Natural killer cell (primary cell): ENCODE measurements at regions not wholly inside any gene's neighbourhood (a gene's known extent, or its start where the extent isn't known, plus 50 kb on each side); places are given as distances from the start of the nearest gene placed in this dataset.

ENCODE experiments used
- ATAC-seq, 3 donors: fragments of 150-1000 bp in 2 of 3; fragments of 200-7000 bp in 1 of 3; cut with Tn5 transposase; 1 replicate in 1 of 3; 2 replicates in 2 of 3; pipeline ENCODE4 v1.10.0; 2021; ENCODE audit warnings: mild to moderate bottlenecking in 2 of 3, moderate library complexity in 2 of 3
- DNase-seq, 2 donors: peaks; one replicate each; pipeline versions ENCODE4 v3.0.0 to v3.0.0-alpha.2; 2013 to 2021; ENCODE audit warnings: mixed read lengths in 1 of 2
- H3K27ac ChIP-seq: one replicate; pipeline ENCODE4 v1.5.1; 2013; ENCODE audit warnings: mild to moderate bottlenecking, low read length
- H3K27me3 ChIP-seq: one replicate; pipeline ENCODE4 v1.6.1; 2013; ENCODE audit warnings: low read length; ENCODE audit not compliant: control insufficient read depth, insufficient read depth
- H3K36me3 ChIP-seq: one replicate; pipeline ENCODE4 v1.6.1; 2013; ENCODE audit warnings: low read length; ENCODE audit not compliant: control insufficient read depth, insufficient read depth
- H3K4me1 ChIP-seq: one replicate; pipeline ENCODE4 v1.6.1; 2013; ENCODE audit warnings: low read length; ENCODE audit not compliant: control insufficient read depth, insufficient read depth
- H3K4me3 ChIP-seq: one replicate; pipeline ENCODE4 v1.5.1; 2013; ENCODE audit warnings: low read length
- H3K9me3 ChIP-seq: one replicate; pipeline ENCODE4 v1.6.1; 2013; ENCODE audit warnings: low read length; ENCODE audit not compliant: control insufficient read depth, insufficient read depth
- H3K27ac Mint-ChIP-seq, 2 donors: one replicate each; pipeline ENCODE4 v1.8.0; 2022; ENCODE audit warnings: mild to moderate bottlenecking in 2 of 2, mixed read lengths in 2 of 2, moderate library complexity in 1 of 2
- H3K27me3 Mint-ChIP-seq, 2 donors: one replicate each; pipeline ENCODE4 v1.8.0; 2022; ENCODE audit warnings: low read depth in 2 of 2, mixed read lengths in 2 of 2
- H3K36me3 Mint-ChIP-seq: one replicate; pipeline ENCODE4 v1.8.0; 2022; ENCODE audit warnings: mixed read lengths
- H3K4me1 Mint-ChIP-seq, 2 donors: one replicate each; pipeline ENCODE4 v1.8.0; 2022; ENCODE audit warnings: mixed read lengths in 2 of 2
- H3K4me3 Mint-ChIP-seq: one replicate; pipeline ENCODE4 v1.8.0; 2022; ENCODE audit warnings: mild to moderate bottlenecking, moderate library complexity, mixed read lengths
- H3K9me3 Mint-ChIP-seq, 2 donors: one replicate each; pipeline ENCODE4 v1.8.0; 2022; ENCODE audit warnings: mixed read lengths in 2 of 2
- WGBS: methylation state at CpG from one replicate; pipeline ENCODE4 v1.1.7; 2013; ENCODE audit warnings: missing lambda C conversion rate; ENCODE audit not compliant: insufficient coverage; 5-methylcytosine and 5-hydroxymethylcytosine counted together
- intact Hi-C: fragments of 100-400 bp; cut with micrococcal nuclease; formaldehyde crosslinking; loops from one replicate; pipeline ENCODE4 v1.14.2; 2022
- TF ChIP-seq, protein P1 (sequence below): fragments of 200-600 bp; IDR thresholded peaks from one replicate; pipeline ENCODE4 v1.8.0; 2022; ENCODE audit warnings: antibody characterized with exemption

- H3K9me3 Mint-ChIP-seq, result no peaks in the 10 kb centered on the region
- no peak overlapping the region for H3K27ac ChIP-seq
These were observed 123.9 kb downstream of the IL20RB start for GRCh38 chr3:137081711-137082110.

GRCh38 chr3:137082763-137083162 is 125.0 kb downstream of the IL20RB start:
- H3K27ac Mint-ChIP-seq, result no peak overlapping the region
- no peak overlapping the region for H3K27ac ChIP-seq
- no peaks in the 10 kb centered on the region for H3K9me3 Mint-ChIP-seq
- DNase-seq (no peak), ATAC-seq (no peak)
- no peak overlapping the region for H3K4me3 Mint-ChIP-seq
- H3K36me3 ChIP-seq, result no peaks in the 10 kb centered on the region
- H3K9me3 ChIP-seq, result no peaks in the 10 kb centered on the region
- intact Hi-C loops, result no loop called here
- WGBS, result 93% methylated on average over 2 of the region's 2 CpGs
- H3K4me1 Mint-ChIP-seq, result no peaks in the 10 kb centered on the region
- H3K27me3 ChIP-seq, result no peaks in the 10 kb centered on the region
- peaks cover 26 to 34% of the 10 kb centered on the region in 2 donors for H3K27me3 Mint-ChIP-seq
- H3K4me1 ChIP-seq, result no peaks in the 10 kb centered on the region
- no peak overlapping the region for H3K4me3 ChIP-seq
- TF ChIP-seq, protein P1, sequence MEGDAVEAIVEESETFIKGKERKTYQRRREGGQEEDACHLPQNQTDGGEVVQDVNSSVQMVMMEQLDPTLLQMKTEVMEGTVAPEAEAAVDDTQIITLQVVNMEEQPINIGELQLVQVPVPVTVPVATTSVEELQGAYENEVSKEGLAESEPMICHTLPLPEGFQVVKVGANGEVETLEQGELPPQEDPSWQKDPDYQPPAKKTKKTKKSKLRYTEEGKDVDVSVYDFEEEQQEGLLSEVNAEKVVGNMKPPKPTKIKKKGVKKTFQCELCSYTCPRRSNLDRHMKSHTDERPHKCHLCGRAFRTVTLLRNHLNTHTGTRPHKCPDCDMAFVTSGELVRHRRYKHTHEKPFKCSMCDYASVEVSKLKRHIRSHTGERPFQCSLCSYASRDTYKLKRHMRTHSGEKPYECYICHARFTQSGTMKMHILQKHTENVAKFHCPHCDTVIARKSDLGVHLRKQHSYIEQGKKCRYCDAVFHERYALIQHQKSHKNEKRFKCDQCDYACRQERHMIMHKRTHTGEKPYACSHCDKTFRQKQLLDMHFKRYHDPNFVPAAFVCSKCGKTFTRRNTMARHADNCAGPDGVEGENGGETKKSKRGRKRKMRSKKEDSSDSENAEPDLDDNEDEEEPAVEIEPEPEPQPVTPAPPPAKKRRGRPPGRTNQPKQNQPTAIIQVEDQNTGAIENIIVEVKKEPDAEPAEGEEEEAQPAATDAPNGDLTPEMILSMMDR, result no peak
- H3K36me3 Mint-ChIP-seq, result no peaks in the 10 kb centered on the region

More at GRCh38 chr3:137081711-137082110, 123.9 kb downstream of the IL20RB start:
- DNase-seq (no peak), ATAC-seq (no peak)
- Mint-ChIP-seq H3K27ac (no peak overlapping the region), H3K27me3 (peaks cover 31 to 37% of the 10 kb centered on the region in 2 donors), H3K4me1 (no peaks in the 10 kb centered on the region), H3K36me3 (no peaks in the 10 kb centered on the region), H3K4me3 (no peak overlapping the region)
- 70% methylated on average over 3 of the region's 3 CpGs for WGBS
- H3K4me3 ChIP-seq, result no peak overlapping the region
- intact Hi-C loops, result no loop called here
- TF ChIP-seq, protein P1, result no peak
- H3K27me3 ChIP-seq, result no peaks in the 10 kb centered on the region
- H3K36me3 ChIP-seq, result no peaks in the 10 kb centered on the region
- no peaks in the 10 kb centered on the region for H3K9me3 ChIP-seq
- no peaks in the 10 kb centered on the region for H3K4me1 ChIP-seq

- TF ChIP-seq, protein P1, result no peak
- Histone ChIP-seq H3K27ac (no peak overlapping the region), H3K4me1 (no peaks in the 10 kb centered on the region), H3K4me3 (no peak overlapping the region), H3K36me3 (no peaks in the 10 kb centered on the region), H3K27me3 (no peaks in the 10 kb centered on the region), H3K9me3 (no peaks in the 10 kb centered on the region)
- no peaks in the 10 kb centered on the region for H3K9me3 Mint-ChIP-seq
- no peaks in the 10 kb centered on the region for H3K36me3 Mint-ChIP-seq
- no peaks in the 10 kb centered on the region for H3K4me1 Mint-ChIP-seq
- no peak overlapping the region for H3K27ac Mint-ChIP-seq
- DNase-seq (no peak), ATAC-seq (no peak)
- 82% methylated on average over 1 of the region's 2 CpGs for WGBS
- intact Hi-C loops, result no loop called here
- peaks cover 23 to 29% of the 10 kb centered on the region in 2 donors for H3K27me3 Mint-ChIP-seq
- H3K4me3 Mint-ChIP-seq, result no peak overlapping the region
These were observed 125.5 kb downstream of the IL20RB start for GRCh38 chr3:137083332-137083731.

GRCh38 chr3:137084586-137084985 is 126.8 kb downstream of the IL20RB start:
- Histone ChIP-seq H3K36me3 (no peaks in the 10 kb centered on the region), H3K27ac (no peak overlapping the region), H3K9me3 (no peaks in the 10 kb centered on the region), H3K27me3 (no peaks in the 10 kb centered on the region), H3K4me3 (no peak overlapping the region), H3K4me1 (no peaks in the 10 kb centered on the region)
- no peaks in the 10 kb centered on the region for H3K4me1 Mint-ChIP-seq
- 71% methylated on average over 4 of the region's 4 CpGs for WGBS
- H3K27me3 Mint-ChIP-seq, result peaks cover 23 to 38% of the 10 kb centered on the region in 2 donors
- no peaks in the 10 kb centered on the region for H3K36me3 Mint-ChIP-seq
- H3K9me3 Mint-ChIP-seq, result no peaks in the 10 kb centered on the region
- no peak overlapping the region for H3K4me3 Mint-ChIP-seq
- ATAC-seq (no peak), DNase-seq (no peak)
- intact Hi-C loops, result no loop called here
- no peak overlapping the region for H3K27ac Mint-ChIP-seq
- TF ChIP-seq, protein P1, result no peak
